Neural progenitor cell (in vitro differentiated cells): ENCODE measurements at regions not wholly inside any gene's neighbourhood (a gene's known extent, or its start where the extent isn't known, plus 50 kb on each side); places are given as distances from the start of the nearest gene placed in this dataset.

Source experiments
- EZH2 ChIP-seq: fragments of 200-600 bp; sonication (generic); IDR thresholded peaks from 2 replicates; pipeline ENCODE4 v1.6.1; 2017; ENCODE audit warnings: antibody characterized with exemption, mild to moderate bottlenecking, moderate library complexity
- EZH2phosphoT487 ChIP-seq: fragments of 200-600 bp; sonication (generic); IDR thresholded peaks from 2 replicates; pipeline ENCODE4 v1.6.1; 2017; ENCODE audit warnings: antibody characterized with exemption
- TF ChIP-seq, protein P1 (sequence below): fragments of 200-600 bp; sonication (generic); IDR thresholded peaks from 2 replicates; pipeline ENCODE4 v1.5.1; 2017; ENCODE audit warnings: antibody characterized with exemption, mild to moderate bottlenecking

DNA sequence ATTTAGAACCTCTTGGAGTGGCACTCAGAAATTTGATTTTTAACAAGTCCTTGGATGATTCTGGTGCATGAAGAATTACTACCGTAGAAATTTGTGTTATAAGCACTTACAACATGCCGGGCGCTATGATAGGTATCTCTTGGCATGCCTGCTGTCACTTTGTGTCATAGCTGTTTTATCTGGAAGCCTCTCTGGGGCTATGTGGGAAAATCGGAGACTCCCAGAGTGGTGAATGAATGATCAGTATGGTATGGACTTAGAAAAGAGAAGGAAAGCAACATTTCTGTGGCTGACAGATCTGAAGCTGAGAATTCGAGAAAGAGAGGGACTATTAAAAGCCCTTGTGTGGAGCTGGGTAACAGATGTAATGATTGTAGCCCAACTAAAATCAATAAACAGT is 177.4 kb upstream of the MAMLD1 start:
- TF ChIP-seq, protein P1, sequence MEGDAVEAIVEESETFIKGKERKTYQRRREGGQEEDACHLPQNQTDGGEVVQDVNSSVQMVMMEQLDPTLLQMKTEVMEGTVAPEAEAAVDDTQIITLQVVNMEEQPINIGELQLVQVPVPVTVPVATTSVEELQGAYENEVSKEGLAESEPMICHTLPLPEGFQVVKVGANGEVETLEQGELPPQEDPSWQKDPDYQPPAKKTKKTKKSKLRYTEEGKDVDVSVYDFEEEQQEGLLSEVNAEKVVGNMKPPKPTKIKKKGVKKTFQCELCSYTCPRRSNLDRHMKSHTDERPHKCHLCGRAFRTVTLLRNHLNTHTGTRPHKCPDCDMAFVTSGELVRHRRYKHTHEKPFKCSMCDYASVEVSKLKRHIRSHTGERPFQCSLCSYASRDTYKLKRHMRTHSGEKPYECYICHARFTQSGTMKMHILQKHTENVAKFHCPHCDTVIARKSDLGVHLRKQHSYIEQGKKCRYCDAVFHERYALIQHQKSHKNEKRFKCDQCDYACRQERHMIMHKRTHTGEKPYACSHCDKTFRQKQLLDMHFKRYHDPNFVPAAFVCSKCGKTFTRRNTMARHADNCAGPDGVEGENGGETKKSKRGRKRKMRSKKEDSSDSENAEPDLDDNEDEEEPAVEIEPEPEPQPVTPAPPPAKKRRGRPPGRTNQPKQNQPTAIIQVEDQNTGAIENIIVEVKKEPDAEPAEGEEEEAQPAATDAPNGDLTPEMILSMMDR: no peak
- TF ChIP-seq EZH2phosphoT487 (no peak), EZH2 (no peak)
